Muscle of leg (tissue), 3 donors: ENCODE measurements at regions not wholly inside any gene's neighbourhood (a gene's known extent, or its start where the extent isn't known, plus 50 kb on each side); places are given as distances from the start of the nearest gene placed in this dataset.

Experiments used
- DNase-seq: peaks from one replicate; pipeline ENCODE4 v3.0.0; 2013
- H3K27ac ChIP-seq: one replicate; pipeline ENCODE4 v1.5.1; 2013; ENCODE audit warnings: mild to moderate bottlenecking, low read length, control low read depth
- H3K27me3 ChIP-seq: one replicate; pipeline ENCODE4 v1.6.1; 2013; ENCODE audit warnings: low read length; ENCODE audit not compliant: control insufficient read depth, insufficient read depth
- H3K36me3 ChIP-seq: one replicate; pipeline ENCODE4 v1.6.1; 2013; ENCODE audit warnings: low read length; ENCODE audit not compliant: control insufficient read depth, insufficient read depth
- H3K4me1 ChIP-seq: one replicate; pipeline ENCODE4 v1.6.1; 2013; ENCODE audit warnings: low read length; ENCODE audit not compliant: control insufficient read depth, insufficient read depth
- H3K4me3 ChIP-seq: one replicate; pipeline ENCODE4 v1.5.1; 2013; ENCODE audit warnings: low read length, control low read depth
- H3K9me3 ChIP-seq: replicated peaks from 2 replicates; pipeline ENCODE4 v1.6.1; 2013; ENCODE audit warnings: low read depth, low read length; ENCODE audit not compliant: control insufficient read depth
- WGBS: methylation state at CpG from one replicate; pipeline ENCODE4 v1.1.5; 2013; ENCODE audit warnings: missing lambda C conversion rate; ENCODE audit not compliant: insufficient coverage; 5-methylcytosine and 5-hydroxymethylcytosine counted together

DNA sequence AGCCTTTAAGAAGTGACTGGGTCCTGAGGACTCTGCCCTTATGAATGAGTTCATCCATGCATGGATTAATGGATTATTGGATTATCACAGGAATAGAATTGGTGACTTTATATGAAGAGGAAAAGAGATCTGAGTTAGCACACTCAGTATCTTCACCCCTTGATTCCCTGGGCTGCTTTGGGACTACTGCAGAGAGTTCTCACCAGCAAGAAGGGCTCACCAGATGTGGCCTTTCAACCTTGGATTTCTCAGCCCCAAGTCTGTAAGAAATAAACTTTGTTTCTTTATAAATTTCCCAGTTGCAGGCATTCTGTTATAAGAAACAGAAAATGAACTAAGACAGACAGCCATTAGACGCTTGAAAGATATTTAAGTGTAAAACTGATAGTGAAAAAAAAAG, 509.2 kb downstream of the FLRT2 start:
- no peak overlapping the region for H3K27ac ChIP-seq
- no peaks in the 10 kb centered on the region for H3K9me3 ChIP-seq
- no CpG with 5 or more reads among the region's 1 CpG for WGBS
- peak; percentile 55 for DNase-seq
- no peaks in the 10 kb centered on the region for H3K36me3 ChIP-seq
- no peaks in the 10 kb centered on the region for H3K4me1 ChIP-seq
- H3K27me3 ChIP-seq: no peaks in the 10 kb centered on the region
- H3K4me3 ChIP-seq: no peak overlapping the region

DNA sequence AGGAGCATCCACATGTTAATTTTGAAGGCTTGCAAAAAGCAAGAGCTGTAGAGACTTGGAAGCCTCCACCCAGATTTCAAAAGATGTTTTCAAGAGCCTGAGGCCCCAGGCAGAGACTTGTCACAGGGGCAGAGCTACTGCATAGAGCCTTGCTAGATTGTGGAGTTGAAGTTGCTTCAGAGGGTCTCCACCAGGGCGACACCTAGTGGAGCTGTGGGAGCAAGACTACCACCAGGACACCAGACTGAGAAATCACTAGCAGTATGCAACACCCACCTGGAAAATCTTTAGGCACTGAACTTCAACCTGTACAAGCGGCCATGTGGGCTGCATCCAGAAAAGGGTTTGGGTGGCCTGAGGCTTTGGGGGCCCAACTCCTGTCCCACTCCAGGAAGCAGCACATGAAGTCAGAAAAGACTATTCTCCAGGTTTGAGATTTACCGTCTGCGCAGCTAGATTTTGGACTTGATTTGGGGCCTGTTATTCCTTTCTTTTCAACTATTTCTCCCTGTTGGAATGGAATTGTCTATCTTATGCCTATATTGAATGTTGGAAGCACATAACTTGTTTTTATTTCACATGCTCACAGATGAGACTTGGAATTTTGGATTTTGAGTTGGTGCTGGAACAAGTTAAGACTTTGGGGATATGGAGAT, 508.6 kb downstream of the FLRT2 start:
- WGBS: no CpG with 5 or more reads among the region's 4 CpGs
- H3K9me3 ChIP-seq: no peaks in the 10 kb centered on the region
- no peaks in the 10 kb centered on the region for H3K36me3 ChIP-seq
- no peak overlapping the region for H3K4me3 ChIP-seq
- peak; percentile 60 for DNase-seq
- H3K27ac ChIP-seq: no peak overlapping the region
- H3K27me3 ChIP-seq: no peaks in the 10 kb centered on the region
- no peaks in the 10 kb centered on the region for H3K4me1 ChIP-seq

- H3K27me3 ChIP-seq: no peaks in the 10 kb centered on the region
- DNase-seq: no peak
- no CpG with 5 or more reads among the region's 2 CpGs for WGBS
Measured at GRCh38 chr14:86035882-86036281, 505.9 kb downstream of the FLRT2 start.

GRCh38 chr14:86027990-86028389, 498.0 kb downstream of the FLRT2 start:
- Histone ChIP-seq H3K27me3 (no peaks in the 10 kb centered on the region), H3K9me3 (no peaks in the 10 kb centered on the region), H3K36me3 (no peaks in the 10 kb centered on the region), H3K27ac (no peak overlapping the region), H3K4me3 (no peak overlapping the region), H3K4me1 (no peaks in the 10 kb centered on the region)
- DNase-seq: no peak
- WGBS: no CpG with 5 or more reads among the region's 1 CpG

More at GRCh38 chr14:86035882-86036281, 505.9 kb downstream of the FLRT2 start:
- no peaks in the 10 kb centered on the region for H3K36me3 ChIP-seq
- no peak overlapping the region for H3K27ac ChIP-seq
- H3K4me3 ChIP-seq: no peak overlapping the region
- no peaks in the 10 kb centered on the region for H3K4me1 ChIP-seq
- H3K9me3 ChIP-seq: no peaks in the 10 kb centered on the region

GRCh38 chr14:86027144-86027543, 497.2 kb downstream of the FLRT2 start:
- Histone ChIP-seq H3K4me3 (no peak overlapping the region), H3K36me3 (no peaks in the 10 kb centered on the region), H3K4me1 (no peaks in the 10 kb centered on the region), H3K27ac (no peak overlapping the region), H3K9me3 (no peaks in the 10 kb centered on the region), H3K27me3 (no peaks in the 10 kb centered on the region)
- DNase-seq: no peak

GRCh38 chr14:86022031-86022629, 492.2 kb downstream of the FLRT2 start:
- Histone ChIP-seq H3K9me3 (no peaks in the 10 kb centered on the region), H3K4me3 (no peak overlapping the region), H3K27ac (no peak overlapping the region), H3K27me3 (no peaks in the 10 kb centered on the region), H3K36me3 (no peaks in the 10 kb centered on the region), H3K4me1 (no peaks in the 10 kb centered on the region)
- no peak for DNase-seq
- WGBS: 21% methylated on average over 2 of the region's 3 CpGs

DNA sequence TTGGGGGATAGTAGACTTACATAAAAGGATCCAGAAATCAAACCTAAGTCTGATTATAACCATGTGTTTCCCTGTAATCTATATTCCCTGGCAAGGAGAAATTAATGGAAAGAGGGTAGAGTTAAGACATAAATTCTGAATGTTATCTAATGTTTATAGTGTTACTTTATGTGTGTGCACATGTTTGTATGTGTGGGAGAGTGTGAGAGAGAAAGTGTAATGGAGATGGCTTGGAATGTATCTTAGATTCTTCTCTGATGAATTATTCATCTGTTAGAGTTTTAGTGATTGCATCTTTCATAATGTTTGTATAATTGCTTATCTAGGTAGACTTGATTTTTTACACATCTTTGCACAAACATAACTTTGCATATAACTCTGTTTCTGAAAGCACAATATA, 490.9 kb downstream of the FLRT2 start:
- Histone ChIP-seq H3K36me3 (no peaks in the 10 kb centered on the region), H3K9me3 (peaks cover 3% of the 10 kb centered on the region), H3K4me3 (no peak overlapping the region), H3K27me3 (no peaks in the 10 kb centered on the region), H3K4me1 (no peaks in the 10 kb centered on the region), H3K27ac (no peak overlapping the region)
- no peak for DNase-seq

GRCh38 chr14:86015941-86016340, 486.0 kb downstream of the FLRT2 start:
- no peak for DNase-seq
- Histone ChIP-seq H3K4me3 (no peak overlapping the region), H3K9me3 (peaks cover 3% of the 10 kb centered on the region), H3K27me3 (no peaks in the 10 kb centered on the region), H3K4me1 (no peaks in the 10 kb centered on the region), H3K36me3 (no peaks in the 10 kb centered on the region), H3K27ac (no peak overlapping the region)
- WGBS: no CpG with 5 or more reads among the region's 1 CpG

DNA sequence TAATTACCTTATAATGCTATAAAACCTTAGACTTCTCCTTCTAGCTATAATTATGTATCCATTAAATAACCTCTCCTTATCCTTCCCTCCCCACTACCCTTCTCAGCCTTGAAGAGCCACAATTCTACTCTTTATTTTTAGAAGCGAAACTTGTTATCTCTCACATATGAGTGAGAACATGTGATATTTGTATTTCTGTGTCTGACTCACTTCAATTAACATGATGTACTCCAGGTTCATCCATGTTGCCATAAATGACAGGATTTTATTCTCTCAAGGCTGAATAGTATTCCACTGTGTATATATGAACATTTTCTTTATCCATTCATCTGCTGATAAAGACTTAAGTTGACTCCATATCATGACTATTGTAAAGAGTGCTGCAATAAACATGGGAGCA, 485.6 kb downstream of the FLRT2 start:
- WGBS: no CpG with 5 or more reads among the region's 1 CpG
- no peak for DNase-seq
- no peaks in the 10 kb centered on the region for H3K4me1 ChIP-seq
- no peaks in the 10 kb centered on the region for H3K27me3 ChIP-seq
- H3K27ac ChIP-seq: no peak overlapping the region
- H3K9me3 ChIP-seq: peaks cover 3% of the 10 kb centered on the region
- no peak overlapping the region for H3K4me3 ChIP-seq
- no peaks in the 10 kb centered on the region for H3K36me3 ChIP-seq

DNA sequence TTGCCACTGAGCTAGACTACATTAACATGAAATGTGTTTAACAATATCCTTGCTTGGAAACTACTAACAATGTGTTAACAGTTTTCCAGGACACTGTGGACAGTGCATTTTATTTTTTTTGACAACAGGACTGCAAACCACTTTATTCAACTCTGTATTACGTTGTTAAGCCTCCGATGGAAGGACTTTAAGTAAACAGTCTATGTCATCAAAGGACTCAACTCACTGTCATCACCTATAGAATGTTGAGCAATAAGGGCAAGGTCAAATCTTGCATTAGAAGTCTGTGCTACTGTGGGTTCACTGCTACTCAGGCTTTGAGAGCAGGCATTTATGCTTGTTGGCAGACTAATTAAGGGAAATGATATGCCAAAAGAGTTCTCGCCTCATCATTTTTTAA, 483.7 kb downstream of the FLRT2 start:
- no CpG with 5 or more reads among the region's 3 CpGs for WGBS
- no peaks in the 10 kb centered on the region for H3K36me3 ChIP-seq
- no peaks in the 10 kb centered on the region for H3K4me1 ChIP-seq
- H3K27me3 ChIP-seq: no peaks in the 10 kb centered on the region
- no peak for DNase-seq
- H3K9me3 ChIP-seq: peaks cover 3% of the 10 kb centered on the region
- no peak overlapping the region for H3K27ac ChIP-seq
- no peak overlapping the region for H3K4me3 ChIP-seq

- Histone ChIP-seq H3K36me3 (no peaks in the 10 kb centered on the region), H3K4me3 (no peak overlapping the region), H3K4me1 (no peaks in the 10 kb centered on the region), H3K27ac (no peak overlapping the region), H3K27me3 (no peaks in the 10 kb centered on the region), H3K9me3 (peaks cover 3% of the 10 kb centered on the region)
- peak; percentile 7 for DNase-seq
- no CpG with 5 or more reads among the region's 1 CpG for WGBS
Measured at GRCh38 chr14:86012461-86012860, 482.5 kb downstream of the FLRT2 start.
